ENCODE measurements at regions not wholly inside any gene's neighbourhood (a gene's known extent, or its start where the extent isn't known, plus 50 kb on each side); places are given as distances from the start of the nearest gene placed in this dataset.

- TF ChIP-seq, protein P1, sequence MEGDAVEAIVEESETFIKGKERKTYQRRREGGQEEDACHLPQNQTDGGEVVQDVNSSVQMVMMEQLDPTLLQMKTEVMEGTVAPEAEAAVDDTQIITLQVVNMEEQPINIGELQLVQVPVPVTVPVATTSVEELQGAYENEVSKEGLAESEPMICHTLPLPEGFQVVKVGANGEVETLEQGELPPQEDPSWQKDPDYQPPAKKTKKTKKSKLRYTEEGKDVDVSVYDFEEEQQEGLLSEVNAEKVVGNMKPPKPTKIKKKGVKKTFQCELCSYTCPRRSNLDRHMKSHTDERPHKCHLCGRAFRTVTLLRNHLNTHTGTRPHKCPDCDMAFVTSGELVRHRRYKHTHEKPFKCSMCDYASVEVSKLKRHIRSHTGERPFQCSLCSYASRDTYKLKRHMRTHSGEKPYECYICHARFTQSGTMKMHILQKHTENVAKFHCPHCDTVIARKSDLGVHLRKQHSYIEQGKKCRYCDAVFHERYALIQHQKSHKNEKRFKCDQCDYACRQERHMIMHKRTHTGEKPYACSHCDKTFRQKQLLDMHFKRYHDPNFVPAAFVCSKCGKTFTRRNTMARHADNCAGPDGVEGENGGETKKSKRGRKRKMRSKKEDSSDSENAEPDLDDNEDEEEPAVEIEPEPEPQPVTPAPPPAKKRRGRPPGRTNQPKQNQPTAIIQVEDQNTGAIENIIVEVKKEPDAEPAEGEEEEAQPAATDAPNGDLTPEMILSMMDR (IDR thresholded peaks at IDR 0.05): no peak
- TF ChIP-seq EZH2 (IDR thresholded peaks at IDR 0.05): no peak
- no peak for TF ChIP-seq EZH2phosphoT487 (IDR thresholded peaks at IDR 0.05)
These were observed 105.7 kb upstream of the IRS2 start for GRCh38 chr13:109892101-109892500.

All from neural progenitor cell (in vitro differentiated cells).